Muscle of arm (tissue), 1 donor: ENCODE measurements at regions not wholly inside any gene's neighbourhood (a gene's known extent, or its start where the extent isn't known, plus 50 kb on each side); places are given as distances from the start of the nearest gene placed in this dataset.
A peak's percentile ranks its signal among the peaks of the same experiment; 100 is the strongest.
"Not testable (repeated sequence)": the region's sequence is repeated elsewhere in the genome, so short reads cannot be mapped to it uniquely, and the experiment has no call there.

Source experiments
- DNase-seq: peaks from one replicate; pipeline ENCODE4 v3.0.0-alpha.2; 2013

- no peak for DNase-seq
Measured at GRCh38 chr12:86590296-86590695, 334.1 kb upstream of the MGAT4C start.

DNA sequence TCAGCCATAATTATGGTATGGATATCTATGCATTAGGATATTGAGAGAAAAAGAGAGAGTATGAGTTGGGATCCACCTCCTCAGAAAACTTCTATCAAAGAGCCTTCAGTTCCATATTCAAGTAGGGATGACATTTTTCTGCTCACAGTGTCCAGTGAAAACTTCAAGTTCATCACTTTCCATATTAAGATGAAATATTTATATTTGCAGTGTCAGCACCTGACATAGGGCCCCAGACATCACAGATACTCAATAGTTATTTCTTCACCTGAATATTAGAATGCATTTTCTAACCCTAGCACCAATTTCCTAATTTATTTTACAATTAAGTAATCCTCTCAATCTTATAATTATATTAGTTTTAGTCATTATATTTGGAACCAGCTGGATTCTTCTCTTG is 318.0 kb upstream of the MGAT4C start:
- DNase-seq: no peak

GRCh38 chr12:86572455-86572854 is 316.3 kb upstream of the MGAT4C start:
- no peak for DNase-seq

GRCh38 chr12:86565038-86565437 is 308.8 kb upstream of the MGAT4C start:
- DNase-seq: no peak

- DNase-seq: not testable (repeated sequence)
Measured at GRCh38 chr12:86555491-86555890, 299.3 kb upstream of the MGAT4C start.

- DNase-seq: no peak
Measured at GRCh38 chr12:86551146-86551571, 295.0 kb upstream of the MGAT4C start.

DNA sequence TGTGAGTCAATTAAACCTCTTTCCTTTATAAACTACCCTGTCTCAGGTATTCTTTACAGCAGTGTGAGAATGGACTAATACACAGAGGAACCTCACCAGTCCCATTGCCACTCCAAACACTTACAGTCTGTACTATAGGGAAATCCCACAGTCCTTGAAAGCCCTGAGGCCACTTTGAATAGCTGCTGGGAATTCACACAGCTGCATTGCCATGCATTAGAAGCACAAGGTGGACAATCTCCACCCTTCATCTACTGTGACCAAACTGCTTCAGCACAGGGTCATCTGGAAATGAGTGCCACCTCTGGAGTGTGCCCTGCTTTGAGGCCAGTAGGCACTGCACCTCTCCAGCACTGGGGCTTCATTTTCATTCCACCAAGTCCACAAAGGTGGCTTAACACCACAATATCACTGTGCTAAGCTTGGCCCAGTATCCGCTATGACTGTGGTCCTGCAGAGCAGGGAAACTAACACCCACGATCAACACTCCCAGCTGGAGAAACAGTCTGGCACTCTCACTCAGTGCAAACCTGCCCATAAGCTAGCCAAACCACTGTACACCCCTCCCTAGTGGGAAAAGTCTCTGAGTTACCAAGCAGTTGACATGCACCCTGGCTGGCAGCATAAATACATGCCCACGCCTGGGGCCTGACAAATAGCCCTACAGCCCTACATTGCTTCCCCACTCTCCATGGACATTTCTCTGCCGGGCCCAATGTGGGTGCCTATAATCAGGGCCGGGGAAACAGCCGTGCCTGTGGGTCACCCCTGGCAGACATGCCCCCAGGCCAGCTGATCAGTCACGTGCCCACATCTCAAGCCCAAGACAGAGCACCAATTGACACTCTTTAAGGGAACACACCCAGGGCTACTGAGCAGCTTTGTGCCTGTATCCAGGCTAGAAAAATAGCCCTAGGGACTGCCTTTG is 294.3 kb upstream of the MGAT4C start:
- DNase-seq: no peak

DNA sequence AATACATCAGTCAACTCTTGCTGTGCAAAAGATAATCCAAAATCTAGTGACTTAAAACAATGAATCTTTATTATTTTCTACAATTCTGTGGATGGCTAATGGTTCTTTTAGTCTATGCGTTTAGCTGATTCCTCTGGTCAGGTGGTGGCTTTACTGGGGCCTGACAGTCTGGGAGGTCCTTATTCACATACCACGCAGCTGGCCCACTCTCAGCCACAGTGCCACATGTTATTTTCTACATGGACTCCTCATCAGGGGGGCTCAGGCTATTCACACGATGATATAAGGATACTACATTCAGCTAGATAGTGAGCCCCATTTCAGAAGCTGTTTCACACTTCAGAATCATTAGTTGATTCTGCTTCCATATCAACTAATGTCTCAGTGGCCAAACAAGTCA is 287.5 kb upstream of the MGAT4C start:
- DNase-seq: no peak

GRCh38 chr12:86530996-86531655 is 274.9 kb upstream of the MGAT4C start:
- DNase-seq: no peak

GRCh38 chr12:86526060-86526595 is 269.9 kb upstream of the MGAT4C start:
- no peak for DNase-seq

- no peak for DNase-seq
Measured at GRCh38 chr12:86523844-86524243, 267.7 kb upstream of the MGAT4C start.

GRCh38 chr12:86521870-86522269 is 265.7 kb upstream of the MGAT4C start:
- no peak for DNase-seq

GRCh38 chr12:86513226-86513625 is 257.0 kb upstream of the MGAT4C start:
- peak; percentile 49 for DNase-seq

DNA sequence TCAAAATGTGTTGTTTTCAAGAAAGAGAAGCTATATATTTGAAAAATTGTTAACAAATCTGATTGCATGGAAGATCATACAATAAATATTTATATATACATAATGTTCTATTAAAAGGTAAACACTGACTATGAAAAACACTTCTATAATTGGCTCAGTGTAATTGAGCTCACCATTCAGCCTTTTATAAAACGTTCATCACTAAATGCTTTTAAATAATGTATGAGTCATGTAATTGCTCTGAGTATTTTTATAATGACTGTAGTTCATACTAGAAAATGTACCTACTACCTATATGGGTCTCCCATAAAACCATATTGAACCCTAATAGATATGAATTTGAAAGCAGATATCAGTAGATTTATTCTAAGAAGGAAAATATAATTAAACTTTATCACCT is 240.4 kb upstream of the MGAT4C start:
- no peak for DNase-seq

- DNase-seq: no peak
Measured at GRCh38 chr12:86484473-86484872, 228.3 kb upstream of the MGAT4C start.

GRCh38 chr12:86473231-86473630 is 217.0 kb upstream of the MGAT4C start:
- DNase-seq: no peak

GRCh38 chr12:86456776-86457175 is 200.6 kb upstream of the MGAT4C start:
- DNase-seq: no peak

DNA sequence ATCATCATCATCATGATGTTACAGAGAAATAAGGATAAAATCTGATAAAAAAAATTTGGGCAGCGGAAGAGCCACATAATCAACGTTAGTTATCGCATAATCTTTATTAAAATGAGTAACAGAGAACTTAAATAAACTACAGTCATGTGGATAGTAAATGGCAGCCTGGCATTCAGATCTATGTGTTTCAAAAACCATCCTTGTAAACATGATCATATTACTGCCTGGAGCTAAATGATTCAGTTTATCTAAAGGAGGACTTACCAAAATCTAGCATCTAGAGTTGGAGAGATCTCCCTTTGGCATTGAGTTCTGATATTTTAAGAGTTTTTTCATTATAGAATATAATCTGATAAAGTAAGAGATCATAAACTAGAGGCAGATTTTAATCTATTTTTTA is 200.1 kb upstream of the MGAT4C start:
- no peak for DNase-seq

DNA sequence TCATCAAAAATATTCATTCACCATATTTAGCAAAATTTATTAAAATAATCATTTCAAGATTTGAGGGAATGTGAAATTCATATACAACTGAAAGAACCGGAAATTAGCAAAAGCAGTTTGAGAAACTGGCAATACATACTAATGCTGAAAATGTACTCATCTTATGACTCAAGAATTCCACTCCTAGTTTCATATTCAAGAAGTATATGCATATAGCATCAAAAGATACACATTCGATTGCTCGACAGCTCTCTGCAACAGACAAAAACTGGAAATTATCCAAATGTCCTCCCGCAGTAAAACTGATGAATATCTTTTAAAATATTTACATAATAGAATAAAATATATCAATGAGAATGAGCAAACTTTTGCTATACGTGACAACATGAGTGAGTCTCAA is 189.2 kb upstream of the MGAT4C start:
- DNase-seq: peak; percentile 12

GRCh38 chr12:86435053-86435452 is 178.9 kb upstream of the MGAT4C start:
- DNase-seq: no peak

- no peak for DNase-seq
Measured at GRCh38 chr12:86429824-86430223, 173.6 kb upstream of the MGAT4C start.

DNA sequence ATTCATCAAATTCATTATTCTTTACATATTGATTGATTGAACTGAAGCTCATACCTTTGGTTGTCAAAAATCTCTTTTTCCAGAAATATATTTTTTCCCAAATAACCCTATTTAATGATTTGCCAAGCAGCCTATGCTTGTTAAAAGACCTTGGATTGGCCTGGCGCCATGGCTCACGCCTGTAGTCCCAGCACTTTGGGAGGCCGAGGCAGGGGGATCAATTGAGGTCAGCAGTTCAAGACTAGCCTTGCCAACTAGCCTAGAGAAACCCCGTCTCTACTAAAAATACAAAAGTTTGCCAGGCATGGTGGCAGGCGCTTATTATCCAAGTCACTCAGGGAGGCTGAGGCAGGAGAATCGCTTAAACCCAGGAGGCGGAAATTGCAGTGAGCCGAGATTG is 165.1 kb upstream of the MGAT4C start:
- no peak for DNase-seq

DNA sequence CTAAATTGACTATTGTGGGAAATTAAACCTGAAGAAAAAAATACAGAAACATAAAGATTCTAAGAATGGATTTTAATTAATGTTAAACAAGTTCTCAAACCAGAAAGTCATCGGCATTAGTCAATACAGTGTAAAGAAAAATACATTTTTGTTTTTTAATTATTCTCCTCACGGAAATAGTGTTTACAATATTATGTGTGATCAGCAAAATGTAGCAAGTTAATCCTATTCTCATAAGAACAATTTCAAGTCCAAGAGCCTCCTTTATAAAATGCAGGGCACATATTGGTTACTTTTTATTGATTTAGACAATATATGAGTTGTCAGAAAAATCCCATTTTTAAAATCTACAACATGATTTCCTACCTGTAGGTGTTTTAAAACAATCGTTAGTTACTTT is 158.0 kb upstream of the MGAT4C start:
- DNase-seq: no peak
